GM12878 (cell line): ENCODE measurements at regions not wholly inside any gene's neighbourhood (a gene's known extent, or its start where the extent isn't known, plus 50 kb on each side); places are given as distances from the start of the nearest gene placed in this dataset.

Source experiments
- ATAC-seq: fragments of 200-7000 bp; cut with Tn5 transposase; 3 replicates; pipeline ENCODE4 v1.9.1; 2020; ENCODE audit warnings: mild to moderate bottlenecking, moderate library complexity
- BruUV-seq: library from RNA; stranded (reverse); fragments of 400-500 nt; replicated peaks from 2 replicates; lab custom pipeline; 2021; lab: Mats Ljungman, UMichigan
- CTCF ChIA-PET: fragments of 300-600 bp; sonication (Branson Sonifier 250); formaldehyde crosslinking; extraction: SDS; loops from one replicate; lab custom pipeline; 2021; ENCODE audit warnings: inconsistent platforms; lab: Yijun Ruan, JAX
- POLR2A ChIA-PET: fragments of 350-600 bp; formaldehyde crosslinking; extraction: SDS; loops from one replicate; lab custom pipeline; 2021; ENCODE audit warnings: inconsistent platforms; lab: Charles Lee
- RAD21 ChIA-PET: fragments of 300-600 bp; sonication (Branson Sonifier 250); formaldehyde crosslinking; loops from one replicate; lab custom pipeline; 2023; ENCODE audit warnings: antibody characterized with exemption; ENCODE audit not compliant: unreplicated experiment; lab: Charles Lee
- SMC1A ChIA-PET: fragments of 300-600 bp; sonication (Branson Sonifier 250); formaldehyde crosslinking; loops from one replicate; lab custom pipeline; 2023; ENCODE audit not compliant: unreplicated experiment, uncharacterized antibody; lab: Charles Lee
- DNase-seq: peaks from one replicate; pipeline ENCODE4 v3.0.0-alpha.2; 2011; ENCODE audit warnings: low read depth, low spot score
- FAIRE-seq: peaks from 3 replicates; lab custom pipeline; 2011; peaks lifted over from hg19 to GRCh38; lab: Jason Lieb, UNC
- H2AFZ ChIP-seq: 2 replicates; pipeline ENCODE4 v1.6.0; 2011; ENCODE audit warnings: low read depth, low read length, control low read depth; ENCODE audit not compliant: control insufficient read depth
- H3K27ac ChIP-seq: 2 replicates; pipeline ENCODE4 v1.5.1; 2011; ENCODE audit warnings: control low read depth; ENCODE audit not compliant: control insufficient read depth, insufficient read depth
- H3K27me3 ChIP-seq, 2 experiments: replicated peaks in 1 of 2; 2 replicates each; pipeline versions ENCODE4 v1.6.0 to v1.6.1; 2011; ENCODE audit warnings: low read length in 1 of 2; ENCODE audit not compliant: control insufficient read depth in 2 of 2, insufficient read depth in 2 of 2
- H3K36me3 ChIP-seq, 2 experiments: 2 replicates each; pipeline ENCODE4 v1.5.1; 2011; ENCODE audit warnings: low read length in 1 of 2; ENCODE audit not compliant: control insufficient read depth in 2 of 2, insufficient read depth in 2 of 2
- H3K4me1 ChIP-seq: 2 replicates; pipeline ENCODE4 v1.6.1; 2011; ENCODE audit warnings: mild to moderate bottlenecking, low read length, moderate library complexity, mixed read lengths; ENCODE audit not compliant: control insufficient read depth, insufficient read depth
- H3K4me2 ChIP-seq: 2 replicates; pipeline ENCODE4 v1.6.0; 2011; ENCODE audit warnings: control low read depth; ENCODE audit not compliant: control insufficient read depth, insufficient read depth
- H3K4me3 ChIP-seq: fragments of 200-600 bp; sonication (generic); 2 replicates; pipeline ENCODE4 v1.5.1; 2016
- H3K79me2 ChIP-seq: 2 replicates; pipeline ENCODE4 v1.6.0; 2011; ENCODE audit warnings: low read length; ENCODE audit not compliant: control insufficient read depth, insufficient read depth
- H3K9ac ChIP-seq: 2 replicates; pipeline ENCODE4 v1.8.0; 2011; ENCODE audit warnings: low read length, control low read depth, mixed read lengths; ENCODE audit not compliant: control insufficient read depth, insufficient read depth
- H3K9me3 ChIP-seq: replicated peaks from 3 replicates; pipeline ENCODE4 v1.5.1; 2011; ENCODE audit warnings: mild to moderate bottlenecking, low read length; ENCODE audit not compliant: control insufficient read depth, insufficient read depth
- H4K20me1 ChIP-seq: 2 replicates; pipeline ENCODE4 v1.6.0; 2011; ENCODE audit not compliant: control insufficient read depth, insufficient read depth
- JUNB ChIP-seq: IDR thresholded peaks from 2 replicates; pipeline ENCODE4 v1.6.1; 2016; ENCODE audit warnings: antibody characterized with exemption, mild to moderate bottlenecking
- MEF2B ChIP-seq: fragments of 450-650 bp; IDR thresholded peaks from 2 replicates; pipeline ENCODE4 v1.6.1; 2018; ENCODE audit warnings: mild to moderate bottlenecking, moderate library complexity; ENCODE audit not compliant: partially characterized antibody, poor library complexity, severe bottlenecking
- ZNF687 ChIP-seq: fragments of 450-650 bp; IDR thresholded peaks from 2 replicates; pipeline ENCODE4 v1.6.1; 2017; ENCODE audit warnings: mild to moderate bottlenecking, moderate library complexity
- WGBS: methylation state at CpG from one replicate; pipeline ENCODE4 v1.1.6; 2016; ENCODE audit warnings: low lambda C conversion rate; ENCODE audit not compliant: insufficient replicate concordance, insufficient coverage; ENCODE audit errors: missing lambda C conversion rate; 5-methylcytosine and 5-hydroxymethylcytosine counted together
- in situ Hi-C: fragments of 300-500 bp; cut with MboI; formaldehyde crosslinking; loops from 9 replicates; pipeline ENCODE4 v1.14.3; 2018; ENCODE audit warnings: mixed read lengths
- intact Hi-C: fragments of 100-400 bp; cut with micrococcal nuclease; formaldehyde crosslinking; loops from one replicate; pipeline ENCODE4 v1.14.2; 2022; ENCODE audit not compliant: unreplicated experiment
- TF ChIP-seq, protein P1 (sequence below): fragments of 450-650 bp; IDR thresholded peaks from 2 replicates; pipeline ENCODE4 v1.6.1; 2016; ENCODE audit warnings: mild to moderate bottlenecking, moderate library complexity, borderline replicate concordance

GRCh38 chr14:39812532-39813320 is 380.5 kb upstream of the FBXO33 start:
- H3K9me3 ChIP-seq, result no peaks in the 10 kb centered on the region
- no TSS peak for BruUV-seq
- FAIRE-seq (no peak), ATAC-seq (peak; percentile 63), DNase-seq (no peak)
- H3K4me1 ChIP-seq, result no peaks in the 10 kb centered on the region
- TF ChIP-seq JUNB (peak; percentile 29; the same call in 1 of the 2 replicates), ZNF687 (no peak), MEF2B (peak; percentile 36)
- TF ChIP-seq, protein P1, sequence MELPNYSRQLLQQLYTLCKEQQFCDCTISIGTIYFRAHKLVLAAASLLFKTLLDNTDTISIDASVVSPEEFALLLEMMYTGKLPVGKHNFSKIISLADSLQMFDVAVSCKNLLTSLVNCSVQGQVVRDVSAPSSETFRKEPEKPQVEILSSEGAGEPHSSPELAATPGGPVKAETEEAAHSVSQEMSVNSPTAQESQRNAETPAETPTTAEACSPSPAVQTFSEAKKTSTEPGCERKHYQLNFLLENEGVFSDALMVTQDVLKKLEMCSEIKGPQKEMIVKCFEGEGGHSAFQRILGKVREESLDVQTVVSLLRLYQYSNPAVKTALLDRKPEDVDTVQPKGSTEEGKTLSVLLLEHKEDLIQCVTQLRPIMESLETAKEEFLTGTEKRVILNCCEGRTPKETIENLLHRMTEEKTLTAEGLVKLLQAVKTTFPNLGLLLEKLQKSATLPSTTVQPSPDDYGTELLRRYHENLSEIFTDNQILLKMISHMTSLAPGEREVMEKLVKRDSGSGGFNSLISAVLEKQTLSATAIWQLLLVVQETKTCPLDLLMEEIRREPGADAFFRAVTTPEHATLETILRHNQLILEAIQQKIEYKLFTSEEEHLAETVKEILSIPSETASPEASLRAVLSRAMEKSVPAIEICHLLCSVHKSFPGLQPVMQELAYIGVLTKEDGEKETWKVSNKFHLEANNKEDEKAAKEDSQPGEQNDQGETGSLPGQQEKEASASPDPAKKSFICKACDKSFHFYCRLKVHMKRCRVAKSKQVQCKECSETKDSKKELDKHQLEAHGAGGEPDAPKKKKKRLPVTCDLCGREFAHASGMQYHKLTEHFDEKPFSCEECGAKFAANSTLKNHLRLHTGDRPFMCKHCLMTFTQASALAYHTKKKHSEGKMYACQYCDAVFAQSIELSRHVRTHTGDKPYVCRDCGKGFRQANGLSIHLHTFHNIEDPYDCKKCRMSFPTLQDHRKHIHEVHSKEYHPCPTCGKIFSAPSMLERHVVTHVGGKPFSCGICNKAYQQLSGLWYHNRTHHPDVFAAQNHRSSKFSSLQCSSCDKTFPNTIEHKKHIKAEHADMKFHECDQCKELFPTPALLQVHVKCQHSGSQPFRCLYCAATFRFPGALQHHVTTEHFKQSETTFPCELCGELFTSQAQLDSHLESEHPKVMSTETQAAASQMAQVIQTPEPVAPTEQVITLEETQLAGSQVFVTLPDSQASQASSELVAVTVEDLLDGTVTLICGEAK, result no peak
- H4K20me1 ChIP-seq, result no peaks in the 10 kb centered on the region
- ChIA-PET POLR2A (no interaction called here), CTCF (no interaction called here), SMC1A (interaction anchor here (0.8 kb wide), 1 partner anchor 28 kb away, joined by 3 read pairs; no protein-coding TSS in a partner anchor), RAD21 (no interaction called here)
- no peak overlapping the region for H3K4me2 ChIP-seq
- no peak overlapping the region for H2AFZ ChIP-seq
- intact Hi-C loops, result no loop called here
- no peaks in the 10 kb centered on the region for H3K27me3 ChIP-seq
- no peak overlapping the region for H3K27ac ChIP-seq
- H3K36me3 ChIP-seq, result no peaks in the 10 kb centered on the region
- no peaks in the 10 kb centered on the region for H3K79me2 ChIP-seq
- WGBS, result 2% methylated on average over 3 of the region's 3 CpGs
- H3K9ac ChIP-seq, result no peak overlapping the region
- no peak overlapping the region for H3K4me3 ChIP-seq
- in situ Hi-C loops, result no loop called here
